ENCODE measurements at regions not wholly inside any gene's neighbourhood (a gene's known extent, or its start where the extent isn't known, plus 50 kb on each side); places are given as distances from the start of the nearest gene placed in this dataset.

GRCh38 chr16:79728048-79728922 is 127.7 kb upstream of the MAF start:
- no peak for DNase-seq

GRCh38 chr16:79726902-79727301 is 126.4 kb upstream of the MAF start:
- no peak for DNase-seq

GRCh38 chr16:79725051-79725450 is 124.5 kb upstream of the MAF start:
- no peak for DNase-seq

GRCh38 chr16:79723583-79724168 is 123.1 kb upstream of the MAF start:
- no peak for DNase-seq

- DNase-seq = no peak
These were observed 120.7 kb upstream of the MAF start for GRCh38 chr16:79721270-79721669.

- no peak for DNase-seq
These were observed 117.0 kb upstream of the MAF start for GRCh38 chr16:79717333-79718137.

GRCh38 chr16:79716645-79717332 is 116.3 kb upstream of the MAF start:
- DNase-seq = no peak

GRCh38 chr16:79715061-79715460 is 114.5 kb upstream of the MAF start:
- DNase-seq = no peak

- no peak for DNase-seq
These were observed 113.9 kb upstream of the MAF start for GRCh38 chr16:79714440-79714839.

GRCh38 chr16:79713609-79714309 is 113.2 kb upstream of the MAF start:
- DNase-seq = no peak

GRCh38 chr16:79712276-79712675 is 111.7 kb upstream of the MAF start:
- DNase-seq = no peak

GRCh38 chr16:79707876-79708275 is 107.3 kb upstream of the MAF start:
- no peak for DNase-seq

GRCh38 chr16:79703066-79703465 is 102.5 kb upstream of the MAF start:
- no peak for DNase-seq

GRCh38 chr16:79698341-79698753 is 97.8 kb upstream of the MAF start:
- no peak for DNase-seq

- DNase-seq = no peak
These were observed 97.1 kb upstream of the MAF start for GRCh38 chr16:79697562-79698112.

GRCh38 chr16:79691007-79691406 is 90.5 kb upstream of the MAF start:
- no peak for DNase-seq

GRCh38 chr16:79690159-79690558 is 89.6 kb upstream of the MAF start:
- DNase-seq = no peak

- DNase-seq = no peak
These were observed 87.0 kb upstream of the MAF start for GRCh38 chr16:79687249-79688130.

- DNase-seq = no peak
These were observed 85.3 kb upstream of the MAF start for GRCh38 chr16:79685871-79686270.

GRCh38 chr16:79679334-79679733 is 78.8 kb upstream of the MAF start:
- DNase-seq = no peak

All from NCI-H2081 (cell line).